ENCODE measurements at regions not wholly inside any gene's neighbourhood (a gene's known extent, or its start where the extent isn't known, plus 50 kb on each side); places are given as distances from the start of the nearest gene placed in this dataset.

GRCh38 chr9:107759009-107759822 is 269.6 kb upstream of the KLF4 start:
- TF ChIP-seq ZNF274 (IDR thresholded peaks at IDR 0.05; ENCODE audit: low read depth, low read length) (no peak), YY1 (IDR thresholded peaks at IDR 0.05; ENCODE audit: insufficient read depth, insufficient read length) (no peak), SUZ12 (IDR thresholded peaks at IDR 0.05; ENCODE audit: extremely low read depth, insufficient read depth, insufficient read length) (no peak)

Data from NT2/D1 (cell line).